Stomach (tissue), 4 donors: ENCODE measurements at regions not wholly inside any gene's neighbourhood (a gene's known extent, or its start where the extent isn't known, plus 50 kb on each side); places are given as distances from the start of the nearest gene placed in this dataset.
A peak's percentile ranks its signal among the peaks of the same experiment; 100 is the strongest.

Experiments
- CTCF ChIP-seq, 7 experiments: fragments of 450-650 bp in 4 of 7; fragments of 200-600 bp in 3 of 7; sonication (generic) in 3 of 7; IDR thresholded peaks; one replicate each; pipeline ENCODE4 v1.5.1; 2016 to 2019; ENCODE audit warnings: antibody characterized with exemption in 7 of 7, control low read depth in 2 of 7, mild to moderate bottlenecking in 1 of 7
- EP300 ChIP-seq: sonication (generic); formaldehyde crosslinking; IDR thresholded peaks from one replicate; pipeline ENCODE4 v1.6.1; 2017; ENCODE audit warnings: antibody characterized with exemption
- POLR2A ChIP-seq, 4 donors: fragments of 450-650 bp; IDR thresholded peaks; one replicate each; pipeline ENCODE4 v1.6.1; 2016; ENCODE audit warnings: antibody characterized with exemption in 4 of 4, control low read depth in 2 of 4, mild to moderate bottlenecking in 1 of 4, moderate library complexity in 1 of 4
- POLR2AphosphoS5 ChIP-seq, 3 donors: sonication (generic); formaldehyde crosslinking; IDR thresholded peaks; one replicate each; pipeline ENCODE4 v1.6.1; 2016; ENCODE audit warnings: antibody characterized with exemption in 3 of 3

- TF ChIP-seq CTCF (IDR thresholded peaks at IDR 0.05) = no peak
- no peak for TF ChIP-seq POLR2A (IDR thresholded peaks at IDR 0.05)
- TF ChIP-seq EP300 = no peak
- TF ChIP-seq POLR2AphosphoS5 (IDR thresholded peaks at IDR 0.05) = peak in 1 of 3 donors; percentile 5
Observed at GRCh38 chr7:114818501-114818900, 103.4 kb upstream of the MDFIC start.
